HepG2 (cell line): ENCODE measurements at regions not wholly inside any gene's neighbourhood (a gene's known extent, or its start where the extent isn't known, plus 50 kb on each side); places are given as distances from the start of the nearest gene placed in this dataset.

ENCODE experiments used
- AHR ChIP-seq: IDR thresholded peaks from 2 replicates; pipeline ENCODE4 v1.6.1; 2018; ENCODE audit warnings: missing genetic modification reagents, missing compliant biosample characterization
- MAFK ChIP-seq, 2 experiments: IDR thresholded peaks in 1 of 2; conservative IDR thresholded peaks in 1 of 2; 2 replicates each; pipeline ENCODE4 v1.6.1; 2011; ENCODE audit warnings: improper control_type of control experiment in 2 of 2, low read length in 2 of 2
- MED8 ChIP-seq: sonication (generic); formaldehyde crosslinking; IDR thresholded peaks from 2 replicates; pipeline ENCODE4 v1.8.1; 2023; ENCODE audit warnings: mild to moderate bottlenecking, missing genetic modification reagents; ENCODE audit not compliant: insufficient replicate concordance
- MLLT10 ChIP-seq: sonication (generic); formaldehyde crosslinking; IDR thresholded peaks from 2 replicates; pipeline ENCODE4 v1.4.0; 2020; ENCODE audit warnings: missing genetic modification reagents
- SMC3 ChIP-seq: IDR thresholded peaks from 2 replicates; pipeline ENCODE4 v1.6.1; 2011; ENCODE audit warnings: low read length, improper control_type of control experiment
- SRF ChIP-seq: IDR thresholded peaks from 2 replicates; pipeline ENCODE4 v1.6.1; 2011; ENCODE audit warnings: mild to moderate bottlenecking, low read depth, low read length, moderate library complexity
- TEAD3 ChIP-seq: optimal IDR thresholded peaks from 2 replicates; pipeline ENCODE3; 2016; ENCODE audit warnings: borderline replicate concordance
- TMF1 ChIP-seq: sonication (generic); formaldehyde crosslinking; IDR thresholded peaks from 2 replicates; pipeline ENCODE4 v1.8.1; 2022; ENCODE audit warnings: low read depth, missing genetic modification reagents
- ZNF343 ChIP-seq: sonication (generic); formaldehyde crosslinking; IDR thresholded peaks from 2 replicates; pipeline ENCODE4 v1.4.0; 2020; ENCODE audit warnings: mild to moderate bottlenecking, missing genetic modification reagents
- ZNF530 ChIP-seq: sonication (generic); formaldehyde crosslinking; IDR thresholded peaks from 2 replicates; pipeline ENCODE4 v1.5.0; 2020; ENCODE audit warnings: low read depth, mild to moderate bottlenecking, missing genetic modification reagents
- ZNF615 ChIP-seq: sonication (generic); formaldehyde crosslinking; IDR thresholded peaks from 2 replicates; pipeline ENCODE4 v1.5.0; 2020; ENCODE audit warnings: mild to moderate bottlenecking, missing genetic modification reagents, borderline replicate concordance
- TF ChIP-seq, protein P1 (sequence below): sonication (generic); formaldehyde crosslinking; IDR thresholded peaks from 2 replicates; pipeline ENCODE4 v1.4.0; 2020; ENCODE audit warnings: missing genetic modification reagents, borderline replicate concordance
- TF ChIP-seq, protein P2 (sequence below): sonication (generic); formaldehyde crosslinking; IDR thresholded peaks from 2 replicates; pipeline ENCODE4 v1.5.0; 2020; ENCODE audit warnings: mild to moderate bottlenecking, missing genetic modification reagents, moderate library complexity
- TF ChIP-seq, protein P3 (sequence below), 2 experiments: fragments of 450-650 bp in 1 of 2; sonication (generic) in 1 of 2; formaldehyde crosslinking; IDR thresholded peaks; 2 replicates each; pipeline versions ENCODE4 v1.5.0 to v1.8.0; 2020 to 2022; ENCODE audit warnings: mild to moderate bottlenecking in 1 of 2, missing genetic modification reagents in 1 of 2

DNA sequence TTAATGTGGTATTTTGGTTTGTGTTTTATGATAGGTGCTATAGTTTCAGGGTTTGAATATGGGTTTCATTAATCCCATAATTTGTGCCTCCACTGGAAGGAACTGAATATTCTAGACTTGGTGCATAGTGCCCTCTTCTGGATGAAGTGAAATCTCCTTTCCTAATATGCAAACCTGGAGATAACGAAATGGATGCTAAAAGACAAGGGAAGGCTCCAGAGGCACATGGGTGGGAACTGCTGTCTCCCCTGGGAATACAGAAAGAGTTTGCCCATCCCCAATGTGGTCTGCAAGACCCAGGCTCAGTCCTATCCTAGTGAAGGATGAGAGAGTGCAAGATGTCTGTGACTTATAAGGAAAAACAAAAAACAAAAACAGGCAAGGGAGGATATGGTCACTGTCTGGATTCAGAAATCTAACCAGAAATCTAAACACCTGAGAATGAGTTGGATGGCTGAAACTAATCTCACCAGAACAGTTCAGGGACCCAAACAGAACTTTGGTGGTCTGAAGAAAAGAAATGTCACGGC lies 142.3 kb upstream of the TMPO start (continued):
- TF ChIP-seq MED8 (CRISPR knock-in tag) (no peak), SMC3 (peak; percentile 31; the same call in 1 of the 2 replicates), SRF (peak; percentile 5; the same call in 1 of the 2 replicates), ZNF530 (CRISPR knock-in tag) (no peak), ZNF343 (CRISPR knock-in tag) (no peak), TMF1 (no peak), ZNF615 (CRISPR knock-in tag) (no peak), MAFK (conservative IDR thresholded peaks at IDR 0.05 in 1 of 2, IDR thresholded peaks at IDR 0.05 in 1 of 2; ENCODE audit: low read length in 2 of 2) (no peak), AHR (CRISPR knock-in tag) (no peak), TEAD3 (CRISPR knock-in tag) (no peak), MLLT10 (no peak)
- TF ChIP-seq, protein P1, sequence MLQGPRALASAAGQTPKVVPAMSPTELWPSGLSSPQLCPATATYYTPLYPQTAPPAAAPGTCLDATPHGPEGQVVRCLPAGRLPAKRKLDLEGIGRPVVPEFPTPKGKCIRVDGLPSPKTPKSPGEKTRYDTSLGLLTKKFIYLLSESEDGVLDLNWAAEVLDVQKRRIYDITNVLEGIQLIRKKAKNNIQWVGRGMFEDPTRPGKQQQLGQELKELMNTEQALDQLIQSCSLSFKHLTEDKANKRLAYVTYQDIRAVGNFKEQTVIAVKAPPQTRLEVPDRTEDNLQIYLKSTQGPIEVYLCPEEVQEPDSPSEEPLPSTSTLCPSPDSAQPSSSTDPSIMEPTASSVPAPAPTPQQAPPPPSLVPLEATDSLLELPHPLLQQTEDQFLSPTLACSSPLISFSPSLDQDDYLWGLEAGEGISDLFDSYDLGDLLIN = no peak
- TF ChIP-seq, protein P2, sequence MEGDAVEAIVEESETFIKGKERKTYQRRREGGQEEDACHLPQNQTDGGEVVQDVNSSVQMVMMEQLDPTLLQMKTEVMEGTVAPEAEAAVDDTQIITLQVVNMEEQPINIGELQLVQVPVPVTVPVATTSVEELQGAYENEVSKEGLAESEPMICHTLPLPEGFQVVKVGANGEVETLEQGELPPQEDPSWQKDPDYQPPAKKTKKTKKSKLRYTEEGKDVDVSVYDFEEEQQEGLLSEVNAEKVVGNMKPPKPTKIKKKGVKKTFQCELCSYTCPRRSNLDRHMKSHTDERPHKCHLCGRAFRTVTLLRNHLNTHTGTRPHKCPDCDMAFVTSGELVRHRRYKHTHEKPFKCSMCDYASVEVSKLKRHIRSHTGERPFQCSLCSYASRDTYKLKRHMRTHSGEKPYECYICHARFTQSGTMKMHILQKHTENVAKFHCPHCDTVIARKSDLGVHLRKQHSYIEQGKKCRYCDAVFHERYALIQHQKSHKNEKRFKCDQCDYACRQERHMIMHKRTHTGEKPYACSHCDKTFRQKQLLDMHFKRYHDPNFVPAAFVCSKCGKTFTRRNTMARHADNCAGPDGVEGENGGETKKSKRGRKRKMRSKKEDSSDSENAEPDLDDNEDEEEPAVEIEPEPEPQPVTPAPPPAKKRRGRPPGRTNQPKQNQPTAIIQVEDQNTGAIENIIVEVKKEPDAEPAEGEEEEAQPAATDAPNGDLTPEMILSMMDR (CRISPR knock-in tag) = peak; percentile 67
- TF ChIP-seq, protein P3, sequence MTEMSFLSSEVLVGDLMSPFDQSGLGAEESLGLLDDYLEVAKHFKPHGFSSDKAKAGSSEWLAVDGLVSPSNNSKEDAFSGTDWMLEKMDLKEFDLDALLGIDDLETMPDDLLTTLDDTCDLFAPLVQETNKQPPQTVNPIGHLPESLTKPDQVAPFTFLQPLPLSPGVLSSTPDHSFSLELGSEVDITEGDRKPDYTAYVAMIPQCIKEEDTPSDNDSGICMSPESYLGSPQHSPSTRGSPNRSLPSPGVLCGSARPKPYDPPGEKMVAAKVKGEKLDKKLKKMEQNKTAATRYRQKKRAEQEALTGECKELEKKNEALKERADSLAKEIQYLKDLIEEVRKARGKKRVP (CRISPR knock-in tag; IDR thresholded peaks at IDR 0.05) = no peak
